IPS DF 4.7 (cell line): ENCODE measurements at regions not wholly inside any gene's neighbourhood (a gene's known extent, or its start where the extent isn't known, plus 50 kb on each side); places are given as distances from the start of the nearest gene placed in this dataset.

Experiments
- DNase-seq: peaks from one replicate; pipeline ENCODE4 v3.0.0-alpha.2; 2013; ENCODE audit warnings: low spot score; ENCODE audit errors: extremely low read depth

GRCh38 chr17:77593081-77593480 is 365.4 kb upstream of the TNRC6C start:
- DNase-seq = no peak

GRCh38 chr17:77594416-77595209 is 363.9 kb upstream of the TNRC6C start:
- no peak for DNase-seq

GRCh38 chr17:77596491-77597417 is 361.7 kb upstream of the TNRC6C start:
- DNase-seq = no peak

- DNase-seq = no peak
These were observed 360.9 kb upstream of the TNRC6C start for GRCh38 chr17:77597418-77598240.

GRCh38 chr17:77598241-77598620 is 360.3 kb upstream of the TNRC6C start:
- no peak for DNase-seq

- DNase-seq = no peak
These were observed 358.8 kb upstream of the TNRC6C start for GRCh38 chr17:77599699-77600098.

- no peak for DNase-seq
These were observed 358.2 kb upstream of the TNRC6C start for GRCh38 chr17:77600346-77600745.

- no peak for DNase-seq
These were observed 357.2 kb upstream of the TNRC6C start for GRCh38 chr17:77601054-77601979.

- no peak for DNase-seq
These were observed 356.3 kb upstream of the TNRC6C start for GRCh38 chr17:77602062-77602746.

- DNase-seq = no peak
These were observed 355.4 kb upstream of the TNRC6C start for GRCh38 chr17:77602883-77603640.

GRCh38 chr17:77604301-77604972 is 354.1 kb upstream of the TNRC6C start:
- no peak for DNase-seq

- DNase-seq = no peak
These were observed 353.6 kb upstream of the TNRC6C start for GRCh38 chr17:77604973-77605313.

GRCh38 chr17:77606146-77606864 is 352.2 kb upstream of the TNRC6C start:
- no peak for DNase-seq

GRCh38 chr17:77606865-77607210 is 351.7 kb upstream of the TNRC6C start:
- DNase-seq = no peak

- DNase-seq = no peak
These were observed 350.9 kb upstream of the TNRC6C start for GRCh38 chr17:77607606-77608005.

- no peak for DNase-seq
These were observed 350.1 kb upstream of the TNRC6C start for GRCh38 chr17:77608431-77608830.

GRCh38 chr17:77609553-77610517 is 348.7 kb upstream of the TNRC6C start:
- no peak for DNase-seq
